ENCODE measurements at regions not wholly inside any gene's neighbourhood (a gene's known extent, or its start where the extent isn't known, plus 50 kb on each side); places are given as distances from the start of the nearest gene placed in this dataset.

- no peak for TF ChIP-seq CTCF (IDR thresholded peaks at IDR 0.05; ENCODE audit: poor library complexity, severe bottlenecking)
- TF ChIP-seq POLR2AphosphoS5 (IDR thresholded peaks at IDR 0.05), result no peak
Measured at GRCh38 chr7:115578576-115578975, 452.0 kb downstream of the TFEC start.

Measured in neural cell (in vitro differentiated cells).